IMR-90 (cell line): ENCODE measurements at regions not wholly inside any gene's neighbourhood (a gene's known extent, or its start where the extent isn't known, plus 50 kb on each side); places are given as distances from the start of the nearest gene placed in this dataset.

Experiments
- ATAC-seq: fragments of 200-7000 bp; cut with Tn5 transposase; 2 replicates; pipeline ENCODE4 v1.9.1; 2020; ENCODE audit warnings: low read depth, mild to moderate bottlenecking, moderate library complexity
- BruUV-seq: library from RNA; stranded (reverse); fragments of 400-500 nt; replicated peaks from 2 replicates; lab custom pipeline; 2021; lab: Mats Ljungman, UMichigan
- CTCF ChIA-PET: fragments of 300-600 bp; formaldehyde crosslinking; extraction: SDS; loops from one replicate; lab custom pipeline; 2021; ENCODE audit warnings: antibody characterized with exemption; lab: Yijun Ruan, JAX
- POLR2A ChIA-PET: fragments of 300-600 bp; sonication (Branson Sonifier 250); formaldehyde crosslinking; loops from one replicate; lab custom pipeline; 2022; ENCODE audit warnings: antibody characterized with exemption; ENCODE audit not compliant: unreplicated experiment; lab: Charles Lee
- DNase-seq: peaks from one replicate; pipeline ENCODE4 v3.0.0; 2013
- H2AFZ ChIP-seq: replicated peaks from 2 replicates; pipeline ENCODE3; 2013; ENCODE audit warnings: low read length, mild to moderate bottlenecking; ENCODE audit not compliant: poor library complexity
- H2AK5ac ChIP-seq: 2 replicates; pipeline ENCODE4 v1.6.1; 2013; ENCODE audit warnings: low read depth, low read length, inconsistent platforms
- H2AK9ac ChIP-seq: replicated peaks from 2 replicates; pipeline ENCODE3; 2013; ENCODE audit warnings: mild to moderate bottlenecking, low read depth, low read length, moderate library complexity; ENCODE audit not compliant: poor library complexity
- H2BK120ac ChIP-seq: 2 replicates; pipeline ENCODE4 v1.6.1; 2013; ENCODE audit warnings: low read depth, low read length, inconsistent platforms
- H2BK15ac ChIP-seq: 3 replicates; pipeline ENCODE4 v1.6.1; 2013; ENCODE audit warnings: low read depth, low read length, inconsistent platforms
- H2BK20ac ChIP-seq: 2 replicates; pipeline ENCODE4 v1.6.1; 2013; ENCODE audit warnings: low read depth, mild to moderate bottlenecking, inconsistent platforms, low read length, moderate library complexity
- H2BK5ac ChIP-seq: 2 replicates; pipeline ENCODE4 v1.6.1; 2013; ENCODE audit warnings: mild to moderate bottlenecking, low read depth, low read length, inconsistent platforms; ENCODE audit not compliant: poor library complexity, severe bottlenecking
- H3K14ac ChIP-seq: replicated peaks from 2 replicates; pipeline ENCODE4 v1.6.1; 2013; ENCODE audit warnings: low read depth, low read length, inconsistent platforms
- H3K18ac ChIP-seq: 2 replicates; pipeline ENCODE4 v1.6.1; 2013; ENCODE audit warnings: low read depth, low read length, control low read depth
- H3K23ac ChIP-seq: 2 replicates; pipeline ENCODE4 v1.6.1; 2013; ENCODE audit warnings: low read depth, low read length, inconsistent platforms
- H3K27ac ChIP-seq: 2 replicates; pipeline ENCODE4 v1.5.1; 2013; ENCODE audit warnings: mild to moderate bottlenecking, control low read depth, low read length; ENCODE audit not compliant: insufficient read depth
- H3K27me3 ChIP-seq: 2 replicates; pipeline ENCODE4 v1.6.1; 2013; ENCODE audit warnings: low read length; ENCODE audit not compliant: control insufficient read depth, insufficient read depth
- H3K36me3 ChIP-seq: 2 replicates; pipeline ENCODE4 v1.6.1; 2013; ENCODE audit warnings: low read length, mixed read lengths; ENCODE audit not compliant: control insufficient read depth, insufficient read depth
- H3K4ac ChIP-seq: 2 replicates; pipeline ENCODE4 v1.6.1; 2013; ENCODE audit warnings: low read depth, low read length, inconsistent platforms
- H3K4me1 ChIP-seq: 2 replicates; pipeline ENCODE4 v1.6.1; 2013; ENCODE audit warnings: low read length, mixed read lengths; ENCODE audit not compliant: control insufficient read depth, insufficient read depth
- H3K4me2 ChIP-seq: 2 replicates; pipeline ENCODE4 v1.6.1; 2013; ENCODE audit warnings: low read depth, mild to moderate bottlenecking, control low read depth, low read length, moderate library complexity
- H3K4me3 ChIP-seq: 2 replicates; pipeline ENCODE4 v1.5.1; 2013; ENCODE audit warnings: low read depth, mild to moderate bottlenecking, control low read depth, low read length, moderate library complexity; ENCODE audit not compliant: insufficient read depth
- H3K56ac ChIP-seq: 2 replicates; pipeline ENCODE4 v1.6.1; 2013; ENCODE audit warnings: low read length, inconsistent platforms; ENCODE audit not compliant: insufficient read depth; ENCODE audit errors: extremely low read depth
- H3K79me1 ChIP-seq, 2 experiments: 2 replicates each; pipeline ENCODE4 v1.6.1; 2013; ENCODE audit warnings: low read length in 2 of 2, inconsistent platforms in 1 of 2, low read depth in 1 of 2
- H3K9ac ChIP-seq: 2 replicates; pipeline ENCODE4 v1.6.1; 2013; ENCODE audit warnings: low read depth, low read length, control low read depth
- H3K9me1 ChIP-seq: 2 replicates; pipeline ENCODE4 v1.6.1; 2013; ENCODE audit warnings: low read length, inconsistent platforms; ENCODE audit not compliant: insufficient read depth
- H3K9me3 ChIP-seq: 2 replicates; pipeline ENCODE4 v1.6.1; 2013; ENCODE audit warnings: low read length; ENCODE audit not compliant: control insufficient read depth, insufficient read depth
- H4K20me1 ChIP-seq: 2 replicates; pipeline ENCODE4 v1.6.1; 2013; ENCODE audit warnings: low read length, inconsistent platforms; ENCODE audit not compliant: insufficient read depth
- H4K5ac ChIP-seq: 2 replicates; pipeline ENCODE4 v1.6.1; 2013; ENCODE audit warnings: mild to moderate bottlenecking, low read depth, low read length, control low read depth
- H4K8ac ChIP-seq, 2 experiments: 2 replicates each; pipeline ENCODE4 v1.6.1; 2013; ENCODE audit warnings: low read depth in 2 of 2, low read length in 2 of 2, control low read depth in 1 of 2, inconsistent platforms in 1 of 2
- H4K91ac ChIP-seq: 2 replicates; pipeline ENCODE4 v1.6.1; 2013; ENCODE audit warnings: low read depth, low read length, inconsistent platforms; ENCODE audit not compliant: insufficient read depth
- CHD1 ChIP-seq: IDR thresholded peaks from 2 replicates; pipeline ENCODE4 v1.6.1; 2012; ENCODE audit warnings: low read depth, low read length, improper control_type of control experiment
- CTCF ChIP-seq: conservative IDR thresholded peaks from 2 replicates; pipeline ENCODE4 v1.5.1; 2012; ENCODE audit warnings: mild to moderate bottlenecking, low read depth, low read length, improper control_type of control experiment
- MXI1 ChIP-seq: IDR thresholded peaks from 2 replicates; pipeline ENCODE4 v1.6.1; 2012; ENCODE audit warnings: low read depth, mild to moderate bottlenecking, low read length, moderate library complexity, borderline replicate concordance
- NFE2L2 ChIP-seq: fragments of 150-350 bp; IDR thresholded peaks from 2 replicates; pipeline ENCODE4 v1.6.1; 2016; ENCODE audit warnings: low read depth, mild to moderate bottlenecking, low read length
- RAD21 ChIP-seq: IDR thresholded peaks from 2 replicates; pipeline ENCODE4 v1.6.1; 2012; ENCODE audit warnings: low read length, improper control_type of control experiment
- RFX5 ChIP-seq: IDR thresholded peaks from 2 replicates; pipeline ENCODE4 v1.8.0; 2012; ENCODE audit warnings: low read depth, mild to moderate bottlenecking, low read length, moderate library complexity
- USF2 ChIP-seq: fragments of 150-350 bp; IDR thresholded peaks from 2 replicates; pipeline ENCODE4 v1.6.1; 2017; ENCODE audit warnings: mild to moderate bottlenecking, antibody characterized with exemption, low read length, low read depth
- WGBS, 2 experiments: methylation state at CpG; one replicate each; pipeline versions ENCODE4 v1.1.5 to v1.1.7; 2013; ENCODE audit warnings: missing lambda C conversion rate in 2 of 2; ENCODE audit not compliant: insufficient read length in 1 of 2; ENCODE audit errors: extremely low coverage in 2 of 2; 5-methylcytosine and 5-hydroxymethylcytosine counted together
- dilution Hi-C: fragments of 300-500 bp; cut with HindIII; formaldehyde crosslinking; loops from one replicate; pipeline ENCODE4 v1.14.3; 2018; ENCODE audit warnings: low sequenced_read_pairs; ENCODE audit not compliant: unreplicated experiment
- in situ Hi-C: fragments of 300-500 bp; cut with MboI; formaldehyde crosslinking; loops from 3 replicates; pipeline ENCODE4 v1.14.3; 2019; ENCODE audit warnings: low sequenced_read_pairs, inconsistent platforms, mixed read lengths
- intact Hi-C: fragments of 100-400 bp; cut with micrococcal nuclease; formaldehyde crosslinking; loops from 2 replicates; pipeline ENCODE4 v1.10.0; 2022

GRCh38 chr1:69157046-69157756 lies 410.5 kb upstream of the LRRC7 start:
- Histone ChIP-seq H2BK20ac (no peak overlapping the region), H4K91ac (no peak overlapping the region), H4K20me1 (no peaks in the 10 kb centered on the region), H3K9ac (no peak overlapping the region), H3K18ac (no peak overlapping the region), H3K36me3 (no peaks in the 10 kb centered on the region), H3K9me3 (peaks cover 2% of the 10 kb centered on the region; the same call in 1 of the 2 replicates), H2BK5ac (no peak overlapping the region), H3K4me1 (no peaks in the 10 kb centered on the region), H3K23ac (no peak overlapping the region), H3K4ac (no peak overlapping the region), H2AK5ac (no peak overlapping the region), H3K4me3 (no peak overlapping the region), H3K9me1 (no peaks in the 10 kb centered on the region), H3K27ac (no peak overlapping the region), H3K79me1 (no peaks in the 10 kb centered on the region), H4K8ac (no peak overlapping the region), H2BK120ac (no peak overlapping the region), H3K14ac (no peak overlapping the region), H2BK15ac (no peak overlapping the region), H3K4me2 (no peak overlapping the region), H2AFZ (no peak overlapping the region), H3K27me3 (no peaks in the 10 kb centered on the region), H3K56ac (no peak overlapping the region), H4K5ac (no peak overlapping the region), H2AK9ac (no peak overlapping the region)
- intact Hi-C loops, result no loop called here
- ATAC-seq (no peak), DNase-seq (no peak)
- no TSS peak for BruUV-seq
- no peak for TF ChIP-seq CTCF
- TF ChIP-seq USF2, result no peak
- no peak for TF ChIP-seq RAD21
- TF ChIP-seq MXI1, result no peak
- no peak for TF ChIP-seq RFX5
- TF ChIP-seq CHD1, result no peak
- TF ChIP-seq NFE2L2, result no peak
- dilution Hi-C loops, result no loop called here
- ChIA-PET CTCF (no interaction called here), POLR2A (no interaction called here)
- WGBS, 2 experiments, result no CpG with 5 or more reads among the region's 2 CpGs
- in situ Hi-C loops, result no loop called here
